ENCODE measurements at regions not wholly inside any gene's neighbourhood (a gene's known extent, or its start where the extent isn't known, plus 50 kb on each side); places are given as distances from the start of the nearest gene placed in this dataset.
"Not testable (repeated sequence)": the region's sequence is repeated elsewhere in the genome, so short reads cannot be mapped to it uniquely, and the experiment has no call there.

- DNase-seq, result no peak
Observed at GRCh38 chr13:88257706-88258105, 586.5 kb downstream of the SLITRK5 start.

- no peak for DNase-seq
Observed at GRCh38 chr13:88263808-88264207, 592.6 kb downstream of the SLITRK5 start.

- no peak for DNase-seq
Observed at GRCh38 chr13:88281841-88282240, 610.7 kb downstream of the SLITRK5 start.

- DNase-seq, result no peak
Observed at GRCh38 chr13:88285329-88285728, 614.2 kb downstream of the SLITRK5 start.

GRCh38 chr13:88288326-88288725 lies 617.2 kb downstream of the SLITRK5 start:
- no peak for DNase-seq

GRCh38 chr13:88291731-88292130 lies 620.6 kb downstream of the SLITRK5 start:
- DNase-seq, result not testable (repeated sequence)

GRCh38 chr13:88294368-88294767 lies 623.2 kb downstream of the SLITRK5 start:
- DNase-seq, result no peak

GRCh38 chr13:88303157-88303556 lies 632.0 kb downstream of the SLITRK5 start:
- DNase-seq, result no peak

GRCh38 chr13:88303605-88304004 lies 632.4 kb downstream of the SLITRK5 start:
- DNase-seq, result no peak

GRCh38 chr13:88314496-88314895 lies 643.3 kb downstream of the SLITRK5 start:
- DNase-seq, result no peak

- DNase-seq, result no peak
Observed at GRCh38 chr13:88329066-88329465, 657.9 kb downstream of the SLITRK5 start.

GRCh38 chr13:88339271-88339741 lies 668.1 kb downstream of the SLITRK5 start:
- no peak for DNase-seq

GRCh38 chr13:88345171-88345847 lies 674.1 kb downstream of the SLITRK5 start:
- DNase-seq, result no peak

- DNase-seq, result no peak
Observed at GRCh38 chr13:88360761-88361160, 689.6 kb downstream of the SLITRK5 start.

- no peak for DNase-seq
Observed at GRCh38 chr13:88369866-88370265, 698.7 kb downstream of the SLITRK5 start.

GRCh38 chr13:88376760-88377388 lies 705.7 kb downstream of the SLITRK5 start:
- DNase-seq, result no peak

- no peak for DNase-seq
Observed at GRCh38 chr13:88377852-88378251, 706.7 kb downstream of the SLITRK5 start.

- DNase-seq, result no peak
Observed at GRCh38 chr13:88384542-88384941, 713.4 kb downstream of the SLITRK5 start.

GRCh38 chr13:88395804-88396203 lies 724.6 kb downstream of the SLITRK5 start:
- DNase-seq, result no peak

GRCh38 chr13:88411696-88412095 lies 740.5 kb downstream of the SLITRK5 start:
- DNase-seq, result no peak

GRCh38 chr13:88417801-88418200 lies 746.6 kb downstream of the SLITRK5 start:
- DNase-seq, result no peak

- no peak for DNase-seq
Observed at GRCh38 chr13:88424463-88424862, 753.3 kb downstream of the SLITRK5 start.

- DNase-seq, result no peak
Observed at GRCh38 chr13:88426661-88427060, 755.5 kb downstream of the SLITRK5 start.

GRCh38 chr13:88429862-88430261 lies 758.7 kb downstream of the SLITRK5 start:
- DNase-seq, result no peak

GRCh38 chr13:88434953-88435352 lies 763.8 kb downstream of the SLITRK5 start:
- no peak for DNase-seq

All from CD4-positive, alpha-beta T cell treated with Interleukin-10 for 1 hour (primary cell).